ENCODE measurements at regions not wholly inside any gene's neighbourhood (a gene's known extent, or its start where the extent isn't known, plus 50 kb on each side); places are given as distances from the start of the nearest gene placed in this dataset.

DNA sequence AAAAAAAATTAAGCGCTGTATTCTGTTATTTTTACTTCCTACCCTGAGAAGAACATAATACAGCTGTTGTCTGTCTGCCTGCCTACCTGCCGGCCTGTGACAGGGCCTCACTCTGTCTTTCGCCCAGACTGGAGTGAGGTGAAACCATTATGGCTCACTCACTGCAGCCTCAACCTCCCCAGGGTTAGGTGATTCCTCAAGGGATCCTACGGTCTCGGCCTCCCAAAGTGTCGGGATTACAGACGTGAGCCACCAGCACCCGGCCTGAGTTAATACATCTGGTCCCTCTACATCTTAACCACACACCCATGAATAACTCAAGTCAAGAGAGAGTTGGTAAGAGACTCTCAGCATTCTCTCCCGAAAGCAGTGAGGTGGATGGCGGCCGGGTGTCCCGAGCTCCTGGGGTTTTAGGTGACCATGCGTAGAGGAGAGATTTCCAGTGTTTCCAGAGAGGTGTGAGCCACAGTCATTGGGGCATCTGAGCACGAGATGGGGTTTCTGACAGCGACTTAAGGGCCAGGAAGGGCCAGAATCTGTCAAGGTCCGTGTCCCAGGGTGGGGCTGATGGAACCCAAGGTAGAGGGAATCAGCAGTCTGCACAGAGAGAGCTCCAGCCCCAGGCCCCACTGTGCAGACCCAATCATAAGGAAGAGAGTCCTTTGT lies 1954.4 kb upstream of the DEFB115 start:
- CTCF ChIA-PET = no interaction called here
- no peak for ATAC-seq
- H3K36me3 ChIP-seq (ENCODE audit: control insufficient read depth in 2 of 2, insufficient read depth in 2 of 2, low read length in 1 of 2) = no peaks in the 10 kb centered on the region
- SMC1A ChIA-PET (ENCODE audit: uncharacterized antibody, unreplicated experiment) = no interaction called here
- no peak for TF ChIP-seq POLR2AphosphoS2 (IDR thresholded peaks at IDR 0.05; ENCODE audit: low read depth, low read length)
- no peak for TF ChIP-seq SIX5 (IDR thresholded peaks at IDR 0.05; ENCODE audit: low read depth, low read length, severe bottlenecking)
- no peak for TF ChIP-seq NFYB (IDR thresholded peaks at IDR 0.05; ENCODE audit: insufficient read depth, low read depth, low read length)
- no peak for TF ChIP-seq RELA (IDR thresholded peaks at IDR 0.05; ENCODE audit: borderline replicate concordance, partially characterized antibody)
- no peak for TF ChIP-seq TCF7 (IDR thresholded peaks at IDR 0.05; ENCODE audit: borderline replicate concordance)
- no peak for TF ChIP-seq PAX8 (IDR thresholded peaks at IDR 0.05)
- TF ChIP-seq, protein P1, sequence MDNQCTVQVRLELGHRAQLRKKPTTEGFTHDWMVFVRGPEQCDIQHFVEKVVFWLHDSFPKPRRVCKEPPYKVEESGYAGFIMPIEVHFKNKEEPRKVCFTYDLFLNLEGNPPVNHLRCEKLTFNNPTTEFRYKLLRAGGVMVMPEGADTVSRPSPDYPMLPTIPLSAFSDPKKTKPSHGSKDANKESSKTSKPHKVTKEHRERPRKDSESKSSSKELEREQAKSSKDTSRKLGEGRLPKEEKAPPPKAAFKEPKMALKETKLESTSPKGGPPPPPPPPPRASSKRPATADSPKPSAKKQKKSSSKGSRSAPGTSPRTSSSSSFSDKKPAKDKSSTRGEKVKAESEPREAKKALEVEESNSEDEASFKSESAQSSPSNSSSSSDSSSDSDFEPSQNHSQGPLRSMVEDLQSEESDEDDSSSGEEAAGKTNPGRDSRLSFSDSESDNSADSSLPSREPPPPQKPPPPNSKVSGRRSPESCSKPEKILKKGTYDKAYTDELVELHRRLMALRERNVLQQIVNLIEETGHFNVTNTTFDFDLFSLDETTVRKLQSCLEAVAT (IDR thresholded peaks at IDR 0.05) = no peak
- TF ChIP-seq PAX5 (IDR thresholded peaks at IDR 0.05; ENCODE audit: borderline replicate concordance, low read depth, low read length) = no peak
- no peak for TF ChIP-seq RAD21 (IDR thresholded peaks at IDR 0.05; ENCODE audit: insufficient read depth, low read depth, low read length)
- TF ChIP-seq MTA2 (IDR thresholded peaks at IDR 0.05; ENCODE audit: low read depth) = no peak
- TF ChIP-seq CBX5 (IDR thresholded peaks at IDR 0.05; ENCODE audit: low read depth) = no peak
- no peak for TF ChIP-seq FOXK2 (IDR thresholded peaks at IDR 0.05)
- no peak for TF ChIP-seq POU2F2 (IDR thresholded peaks at IDR 0.05; ENCODE audit: borderline replicate concordance, low read depth, low read length)
- TF ChIP-seq SUZ12 (IDR thresholded peaks at IDR 0.05; ENCODE audit: unreplicated experiment) = no peak
- no peaks in the 10 kb centered on the region for H3K4me1 ChIP-seq (ENCODE audit: control insufficient read depth, insufficient read depth, low read length)
- no peak for DNase-seq (ENCODE audit: low read depth, low spot score)
- RAD21 ChIA-PET (ENCODE audit: unreplicated experiment) = no interaction called here
- POLR2A ChIA-PET = no interaction called here
- no peak overlapping the region for H3K4me3 ChIP-seq
- H3K9me3 ChIP-seq (replicated peaks; ENCODE audit: control insufficient read depth, insufficient read depth, low read length) = no peaks in the 10 kb centered on the region; the same call in 2 of the 3 replicates
- no peak for FAIRE-seq
- no peak overlapping the region for H2AFZ ChIP-seq (ENCODE audit: control insufficient read depth, low read depth, low read length)
- H3K79me2 ChIP-seq (ENCODE audit: control insufficient read depth, insufficient read depth, low read length) = no peaks in the 10 kb centered on the region
- in situ Hi-C loops (cut with MboI) = no loop called here
- H3K4me2 ChIP-seq (ENCODE audit: control insufficient read depth, insufficient read depth) = no peak overlapping the region
- no peaks in the 10 kb centered on the region for H3K27me3 ChIP-seq (replicated peaks in 1 of 2; ENCODE audit: control insufficient read depth in 2 of 2, insufficient read depth in 2 of 2, low read length in 1 of 2)
- WGBS (ENCODE audit: insufficient coverage, insufficient replicate concordance, low lambda C conversion rate, missing lambda C conversion rate) = 44% methylated on average over 16 of the region's 16 CpGs
- H4K20me1 ChIP-seq (ENCODE audit: control insufficient read depth, insufficient read depth) = no peaks in the 10 kb centered on the region
- intact Hi-C loops (cut with micrococcal nuclease; ENCODE audit: unreplicated experiment) = no loop called here
- BruUV-seq (replicated peaks) = no TSS peak
- H3K27ac ChIP-seq (ENCODE audit: control insufficient read depth, insufficient read depth) = no peak overlapping the region
- H3K9ac ChIP-seq (ENCODE audit: control insufficient read depth, insufficient read depth, low read length) = no peak overlapping the region

Measured in GM12878 (cell line).